HCT116 (cell line): ENCODE measurements at regions not wholly inside any gene's neighbourhood (a gene's known extent, or its start where the extent isn't known, plus 50 kb on each side); places are given as distances from the start of the nearest gene placed in this dataset.

Source experiments
- ATF3 ChIP-seq: IDR thresholded peaks from 2 replicates; pipeline ENCODE4 v1.6.1; 2012
- CTCF ChIP-seq, 3 experiments: fragments of 200-600 bp in 1 of 3; sonication (generic) in 1 of 3; IDR thresholded peaks in 2 of 3; conservative IDR thresholded peaks in 1 of 3; 2 replicates each; pipeline ENCODE4 v1.5.1; 2012 to 2017; ENCODE audit warnings: low read depth in 2 of 3, low read length in 2 of 3, antibody characterized with exemption in 1 of 3, borderline replicate concordance in 1 of 3, control low read depth in 1 of 3, mild to moderate bottlenecking in 1 of 3, mixed read lengths in 1 of 3, mixed run types in 1 of 3, moderate library complexity in 1 of 3; ENCODE audit not compliant: insufficient read depth in 1 of 3
- EGR1 ChIP-seq: IDR thresholded peaks from 2 replicates; pipeline ENCODE4 v1.6.1; 2012; ENCODE audit warnings: low read depth
- ELF1 ChIP-seq: IDR thresholded peaks from 2 replicates; pipeline ENCODE4 v1.6.1; 2012; ENCODE audit warnings: low read depth, borderline replicate concordance
- EZH2 ChIP-seq: fragments of 200-600 bp; sonication (generic); IDR thresholded peaks from 2 replicates; pipeline ENCODE4 v1.6.1; 2017; ENCODE audit warnings: antibody characterized with exemption, mixed run types
- EZH2phosphoT487 ChIP-seq: fragments of 200-600 bp; IDR thresholded peaks from 2 replicates; pipeline ENCODE4 v1.6.1; 2018; ENCODE audit warnings: antibody characterized with exemption, borderline replicate concordance
- JUND ChIP-seq: IDR thresholded peaks from 2 replicates; pipeline ENCODE4 v1.6.1; 2012
- MAX ChIP-seq: IDR thresholded peaks from 2 replicates; pipeline ENCODE4 v1.6.1; 2012
- POLR2A ChIP-seq: IDR thresholded peaks from 2 replicates; pipeline ENCODE4 v1.7.0; 2011; ENCODE audit warnings: borderline replicate concordance; ENCODE audit not compliant: insufficient read depth, insufficient read length; ENCODE audit errors: extremely low read depth
- POLR2AphosphoS5 ChIP-seq: IDR thresholded peaks from 2 replicates; pipeline ENCODE4 v1.6.1; 2011; ENCODE audit warnings: mild to moderate bottlenecking, low read depth, low read length, moderate library complexity
- RAD21 ChIP-seq: IDR thresholded peaks from 2 replicates; pipeline ENCODE4 v1.6.1; 2012; ENCODE audit warnings: low read depth, mild to moderate bottlenecking
- REST ChIP-seq: IDR thresholded peaks from 2 replicates; pipeline ENCODE4 v1.6.1; 2012; ENCODE audit warnings: low read depth
- SIN3A ChIP-seq: IDR thresholded peaks from 2 replicates; pipeline ENCODE4 v1.6.1; 2012; ENCODE audit warnings: low read depth
- SRF ChIP-seq: IDR thresholded peaks from 2 replicates; pipeline ENCODE4 v1.6.1; 2012; ENCODE audit warnings: low read depth

GRCh38 chr5:126070481-126070880 lies 352.7 kb upstream of the GRAMD2B start:
- TF ChIP-seq CTCF (IDR thresholded peaks at IDR 0.05 in 2 of 3, conservative IDR thresholded peaks at IDR 0.05 in 1 of 3; ENCODE audit: borderline replicate concordance in 1 of 3, insufficient read depth in 1 of 3, low read depth in 2 of 3, low read length in 2 of 3) (no peak), REST (no peak), POLR2AphosphoS5 (no peak), EZH2 (no peak), POLR2A (no peak), JUND (no peak), ELF1 (no peak), EGR1 (no peak), ATF3 (no peak), SRF (no peak), SIN3A (no peak), EZH2phosphoT487 (no peak), RAD21 (no peak), MAX (no peak)
